Chondrocyte (in vitro differentiated cells): ENCODE measurements at regions not wholly inside any gene's neighbourhood (a gene's known extent, or its start where the extent isn't known, plus 50 kb on each side); places are given as distances from the start of the nearest gene placed in this dataset.

Source experiments
- DNase-seq: peaks from one replicate; pipeline ENCODE4 v3.0.0; 2021; ENCODE audit warnings: mixed read lengths, low spot score
- H3K27ac Mint-ChIP-seq: one replicate; pipeline ENCODE4 v1.8.0; 2021; ENCODE audit warnings: mild to moderate bottlenecking, moderate library complexity, mixed read lengths; ENCODE audit not compliant: unreplicated experiment
- H3K27me3 Mint-ChIP-seq: 2 replicates; pipeline ENCODE4 v1.8.0; 2021; ENCODE audit warnings: low read depth, mixed read lengths
- H3K36me3 Mint-ChIP-seq: 2 replicates; pipeline ENCODE4 v1.8.0; 2021; ENCODE audit warnings: low read depth, mixed read lengths
- H3K4me1 Mint-ChIP-seq: 2 replicates; pipeline ENCODE4 v1.8.0; 2021; ENCODE audit warnings: low read depth, mild to moderate bottlenecking, mixed read lengths
- H3K4me3 Mint-ChIP-seq: one replicate; pipeline ENCODE4 v1.8.0; 2021; ENCODE audit warnings: mild to moderate bottlenecking, moderate library complexity, mixed read lengths; ENCODE audit not compliant: unreplicated experiment
- H3K9me3 Mint-ChIP-seq: 2 replicates; pipeline ENCODE4 v1.8.0; 2021; ENCODE audit warnings: low read depth, mixed read lengths
- TF ChIP-seq, protein P1 (sequence below): fragments of 200-600 bp; sonication (generic); IDR thresholded peaks from 2 replicates; pipeline ENCODE4 v1.5.0; 2021; ENCODE audit warnings: antibody characterized with exemption, mild to moderate bottlenecking, moderate library complexity

DNA sequence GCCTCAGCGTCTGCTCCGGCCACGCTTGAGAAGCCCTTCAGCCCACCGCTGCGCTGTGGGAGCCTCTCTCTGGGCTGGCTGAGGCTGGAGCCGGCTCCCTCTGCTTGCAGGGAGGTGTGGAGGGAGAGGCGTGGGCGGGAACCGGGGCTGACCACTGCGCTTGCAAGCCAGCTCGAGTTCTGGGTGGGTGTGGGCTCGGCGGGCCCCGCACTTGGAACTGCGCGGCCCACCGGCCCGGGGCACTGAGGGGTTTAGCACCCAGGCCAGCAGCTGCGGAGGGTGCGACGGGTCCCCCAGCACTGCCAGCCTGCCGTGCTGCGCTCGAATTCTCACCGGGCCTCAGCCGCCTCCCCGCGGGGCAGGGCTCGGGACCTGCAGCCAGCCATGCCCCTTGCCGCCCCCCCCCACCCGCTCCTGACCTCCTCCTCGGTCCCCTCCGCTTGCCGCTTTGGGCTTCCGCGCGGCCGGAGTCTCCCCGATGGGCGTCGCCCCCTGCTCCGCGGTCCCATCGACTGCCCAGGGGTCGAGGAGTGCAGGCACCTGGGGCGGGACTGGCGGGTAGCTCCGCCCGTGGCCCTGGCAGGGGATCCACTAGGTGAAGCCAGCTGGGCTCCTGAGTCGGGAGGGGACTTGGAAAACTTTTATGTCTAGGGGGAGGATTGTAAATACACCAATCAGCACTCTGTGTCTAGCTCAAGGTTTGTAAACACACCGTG, 106.7 kb downstream of the RAP2B start:
- peaks cover 5% of the 10 kb centered on the region for H3K9me3 Mint-ChIP-seq
- H3K36me3 Mint-ChIP-seq, result peaks cover 1% of the 10 kb centered on the region
- TF ChIP-seq, protein P1, sequence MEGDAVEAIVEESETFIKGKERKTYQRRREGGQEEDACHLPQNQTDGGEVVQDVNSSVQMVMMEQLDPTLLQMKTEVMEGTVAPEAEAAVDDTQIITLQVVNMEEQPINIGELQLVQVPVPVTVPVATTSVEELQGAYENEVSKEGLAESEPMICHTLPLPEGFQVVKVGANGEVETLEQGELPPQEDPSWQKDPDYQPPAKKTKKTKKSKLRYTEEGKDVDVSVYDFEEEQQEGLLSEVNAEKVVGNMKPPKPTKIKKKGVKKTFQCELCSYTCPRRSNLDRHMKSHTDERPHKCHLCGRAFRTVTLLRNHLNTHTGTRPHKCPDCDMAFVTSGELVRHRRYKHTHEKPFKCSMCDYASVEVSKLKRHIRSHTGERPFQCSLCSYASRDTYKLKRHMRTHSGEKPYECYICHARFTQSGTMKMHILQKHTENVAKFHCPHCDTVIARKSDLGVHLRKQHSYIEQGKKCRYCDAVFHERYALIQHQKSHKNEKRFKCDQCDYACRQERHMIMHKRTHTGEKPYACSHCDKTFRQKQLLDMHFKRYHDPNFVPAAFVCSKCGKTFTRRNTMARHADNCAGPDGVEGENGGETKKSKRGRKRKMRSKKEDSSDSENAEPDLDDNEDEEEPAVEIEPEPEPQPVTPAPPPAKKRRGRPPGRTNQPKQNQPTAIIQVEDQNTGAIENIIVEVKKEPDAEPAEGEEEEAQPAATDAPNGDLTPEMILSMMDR, result no peak
- peaks cover 5% of the 10 kb centered on the region for H3K4me1 Mint-ChIP-seq
- H3K27me3 Mint-ChIP-seq, result no peaks in the 10 kb centered on the region
- H3K4me3 Mint-ChIP-seq, result no peak overlapping the region
- peak; percentile 85 for DNase-seq
- no peak overlapping the region for H3K27ac Mint-ChIP-seq

DNA sequence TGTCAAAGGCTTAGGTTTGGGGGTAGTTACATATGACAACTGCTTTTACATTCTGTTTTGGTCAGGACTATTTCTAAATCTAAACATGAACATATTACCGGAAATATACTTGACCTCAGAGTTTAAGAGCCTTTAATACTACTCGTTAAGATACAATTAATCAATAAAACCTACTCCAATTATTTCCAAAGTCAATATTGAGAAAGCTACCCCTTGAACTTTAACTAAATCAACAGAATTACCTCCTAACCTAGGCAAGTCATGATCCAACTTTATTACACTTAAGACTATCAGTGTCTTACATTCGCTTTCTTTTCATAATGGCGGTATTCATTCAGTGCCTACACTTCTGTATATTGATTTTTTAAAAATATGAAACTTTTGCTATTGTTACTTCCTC, 107.7 kb downstream of the RAP2B start:
- TF ChIP-seq, protein P1, result no peak
- no peak for DNase-seq
- Mint-ChIP-seq H3K9me3 (peaks cover 5% of the 10 kb centered on the region), H3K27me3 (no peaks in the 10 kb centered on the region), H3K4me3 (no peak overlapping the region), H3K36me3 (no peaks in the 10 kb centered on the region), H3K27ac (no peak overlapping the region), H3K4me1 (peaks cover 15% of the 10 kb centered on the region)

DNA sequence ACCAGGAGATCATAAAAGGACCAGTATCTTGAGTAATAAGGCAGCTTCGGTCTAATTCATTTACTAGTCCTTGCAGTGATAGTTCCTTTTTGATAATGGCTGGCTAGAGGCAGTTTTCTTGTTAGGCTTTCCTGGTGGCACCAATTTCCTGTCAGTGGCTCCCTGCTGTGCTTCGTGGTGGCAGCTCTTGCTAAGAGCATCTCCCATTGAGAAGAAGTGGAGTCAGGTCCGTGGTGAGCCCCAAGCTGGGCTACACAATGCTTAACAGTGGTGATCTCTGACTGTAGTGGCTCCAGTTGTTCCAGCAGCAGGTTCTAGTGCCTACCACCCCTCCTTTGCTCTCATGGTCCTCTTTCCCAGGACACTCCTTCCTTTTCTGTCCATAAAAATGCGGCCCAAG, 111.2 kb downstream of the RAP2B start:
- Mint-ChIP-seq H3K36me3 (no peaks in the 10 kb centered on the region), H3K4me1 (peaks cover 23% of the 10 kb centered on the region), H3K9me3 (no peaks in the 10 kb centered on the region), H3K27ac (no peak overlapping the region), H3K4me3 (no peak overlapping the region), H3K27me3 (no peaks in the 10 kb centered on the region)
- TF ChIP-seq, protein P1, result no peak
- DNase-seq, result no peak

DNA sequence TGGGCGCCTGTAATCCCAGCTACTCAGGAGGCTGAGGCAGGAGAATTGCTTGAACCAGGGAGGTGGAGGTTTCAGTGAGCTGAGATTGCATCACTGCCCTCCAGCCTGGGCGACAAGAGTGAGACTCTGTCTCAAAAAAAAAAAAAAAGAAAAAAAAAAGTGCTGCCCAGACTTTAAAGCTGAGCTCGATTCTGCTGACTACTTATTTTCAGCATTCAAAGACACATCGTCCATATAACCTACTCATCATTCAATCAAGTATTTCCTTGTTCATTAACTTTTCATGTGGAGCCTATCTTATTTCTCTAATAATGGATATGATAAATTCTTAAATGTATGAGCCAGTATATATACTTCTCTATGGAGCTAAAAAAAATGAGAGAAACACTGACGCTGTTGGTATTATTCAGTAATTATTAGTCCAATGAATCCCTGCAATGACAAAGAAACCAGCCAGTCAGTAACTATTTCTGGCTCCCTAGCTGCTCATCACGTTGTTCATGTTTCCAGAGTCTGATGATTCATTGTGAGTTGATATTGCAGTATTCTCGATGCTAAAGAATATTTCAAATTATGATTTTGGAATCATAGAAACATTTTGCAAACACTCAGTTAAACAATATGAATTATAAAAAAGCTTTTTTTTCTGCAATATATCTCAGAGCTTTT, 111.9 kb downstream of the RAP2B start:
- Mint-ChIP-seq H3K27ac (peak overlapping the region; percentile 75), H3K27me3 (no peaks in the 10 kb centered on the region), H3K9me3 (no peaks in the 10 kb centered on the region), H3K4me3 (no peak overlapping the region), H3K4me1 (peaks cover 23% of the 10 kb centered on the region), H3K36me3 (no peaks in the 10 kb centered on the region)
- no peak for DNase-seq
- TF ChIP-seq, protein P1, result no peak

DNA sequence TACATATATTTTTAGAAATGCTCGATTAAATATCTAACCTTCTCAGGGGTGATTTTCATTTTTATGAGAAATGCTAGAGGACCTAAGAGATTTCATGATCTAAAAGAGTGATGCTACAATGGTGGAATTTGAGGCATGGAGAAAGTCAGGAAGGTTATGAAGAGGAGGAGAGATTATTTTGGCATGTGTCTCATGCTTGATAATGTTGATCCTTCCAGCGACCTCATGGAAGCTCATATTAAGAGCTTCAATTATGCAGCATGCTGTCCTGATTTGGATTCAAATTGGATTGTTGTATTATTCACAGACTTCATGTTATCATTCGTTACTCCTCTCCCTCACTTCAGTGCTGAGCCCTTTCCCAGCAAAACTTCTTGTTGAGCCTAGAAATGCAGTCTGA, 112.5 kb downstream of the RAP2B start:
- TF ChIP-seq, protein P1, result no peak
- no peaks in the 10 kb centered on the region for H3K36me3 Mint-ChIP-seq
- H3K9me3 Mint-ChIP-seq, result no peaks in the 10 kb centered on the region
- H3K4me3 Mint-ChIP-seq, result no peak overlapping the region
- no peaks in the 10 kb centered on the region for H3K27me3 Mint-ChIP-seq
- peaks cover 23% of the 10 kb centered on the region for H3K4me1 Mint-ChIP-seq
- no peak for DNase-seq
- peak overlapping the region; percentile 75 for H3K27ac Mint-ChIP-seq
